ENCODE measurements at regions not wholly inside any gene's neighbourhood (a gene's known extent, or its start where the extent isn't known, plus 50 kb on each side); places are given as distances from the start of the nearest gene placed in this dataset.

- TF ChIP-seq CTCF (IDR thresholded peaks at IDR 0.05; ENCODE audit: extremely low read depth in 1 of 2, insufficient read depth in 1 of 2, low read depth in 1 of 2, low read length in 2 of 2): no peak
- no peak for TF ChIP-seq POLR2A (IDR thresholded peaks at IDR 0.05; ENCODE audit: low read depth, low read length)
Measured at GRCh38 chr5:135183464-135183863, 149.4 kb upstream of the PITX1 start.
